RPMI8226 (cell line): ENCODE measurements at regions not wholly inside any gene's neighbourhood (a gene's known extent, or its start where the extent isn't known, plus 50 kb on each side); places are given as distances from the start of the nearest gene placed in this dataset.
"Not testable (repeated sequence)": the region's sequence is repeated elsewhere in the genome, so short reads cannot be mapped to it uniquely, and the experiment has no call there.

ENCODE experiments used
- DNase-seq: peaks from one replicate; pipeline ENCODE4 v3.0.0-alpha.2; 2015

DNA sequence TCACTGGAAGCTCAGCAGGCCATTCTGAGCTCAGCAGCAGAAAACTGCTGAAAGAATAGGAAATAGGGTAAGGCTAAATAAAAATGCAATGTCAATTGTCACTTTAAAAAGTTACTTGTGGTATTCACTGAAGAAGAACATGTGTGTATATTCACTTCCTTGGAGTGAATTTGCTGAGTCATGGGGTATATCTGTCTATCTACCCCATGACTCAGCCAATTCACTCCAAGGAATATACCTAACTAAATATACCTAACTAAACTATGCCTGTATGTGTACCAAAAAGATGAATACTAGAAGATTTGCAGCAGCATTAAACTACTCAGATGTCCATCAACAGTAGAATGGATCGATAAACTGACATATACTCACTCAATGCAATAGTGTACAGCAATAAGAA lies 69.5 kb upstream of the KCNAB1 start:
- DNase-seq, result no peak

DNA sequence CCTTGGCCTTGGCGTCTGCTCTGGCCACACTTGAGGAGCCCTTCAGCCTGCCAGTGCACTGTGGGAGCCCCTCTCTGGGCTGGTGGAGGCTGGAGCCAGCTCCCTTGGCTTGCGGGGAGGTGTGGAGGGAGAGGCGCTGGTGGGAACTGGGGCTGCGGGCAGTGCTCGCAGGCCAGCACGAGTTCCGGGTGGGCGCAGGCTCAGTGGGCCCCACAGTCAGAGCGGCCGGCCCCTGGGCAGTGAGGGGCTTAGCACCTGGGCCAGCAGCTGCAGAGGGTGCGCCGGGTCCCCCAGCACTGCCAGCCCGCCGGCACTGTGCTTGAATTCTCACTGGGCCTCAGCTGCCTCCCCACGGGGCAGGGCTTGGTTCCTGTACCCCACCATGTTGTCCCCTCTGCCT lies 68.7 kb upstream of the KCNAB1 start:
- DNase-seq, result no peak

- DNase-seq, result no peak
These were observed 68.3 kb upstream of the KCNAB1 start for GRCh38 chr3:156052115-156052514.

- no peak for DNase-seq
These were observed 60.4 kb upstream of the KCNAB1 start for GRCh38 chr3:156059950-156060501.

DNA sequence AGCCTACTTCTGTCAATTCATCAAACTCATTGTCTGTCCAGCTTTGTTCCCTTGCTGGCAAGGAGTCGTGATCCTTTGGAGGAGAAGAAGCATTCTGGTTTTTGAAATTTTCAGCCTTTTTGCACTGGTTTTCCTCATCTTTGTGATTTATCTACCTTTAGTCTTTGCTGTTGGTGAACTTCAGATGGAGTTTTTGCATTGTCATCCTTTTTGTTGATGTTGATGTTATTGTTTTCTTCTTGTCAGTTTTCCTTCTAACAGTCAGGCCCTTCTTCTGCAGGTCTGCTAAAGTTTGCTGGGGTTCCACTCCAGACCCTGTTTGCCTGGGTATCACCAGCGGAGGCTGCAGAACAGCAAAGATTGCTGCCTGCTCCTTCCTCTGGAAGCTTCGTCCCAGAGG lies 52.2 kb upstream of the KCNAB1 start:
- not testable (repeated sequence) for DNase-seq

DNA sequence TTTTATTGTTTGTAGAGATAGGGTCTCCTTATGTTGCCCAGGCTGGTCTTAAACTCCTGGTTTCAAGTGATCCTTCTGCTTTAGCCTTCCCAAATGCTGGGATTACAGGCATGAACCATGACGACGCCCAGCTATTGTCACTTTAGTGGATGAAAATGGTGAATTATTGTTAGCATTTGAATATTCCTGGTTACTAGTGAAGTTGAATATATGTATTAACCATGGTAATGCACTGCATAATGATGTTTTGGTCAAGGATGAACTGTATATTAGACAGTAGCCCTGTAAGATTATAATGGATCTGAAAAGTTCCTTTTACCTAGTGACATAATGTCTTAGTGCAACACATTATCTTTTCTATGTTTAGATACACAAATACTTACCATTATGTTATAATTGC lies 50.4 kb upstream of the KCNAB1 start:
- no peak for DNase-seq
